ENCODE measurements at regions not wholly inside any gene's neighbourhood (a gene's known extent, or its start where the extent isn't known, plus 50 kb on each side); places are given as distances from the start of the nearest gene placed in this dataset.

DNA sequence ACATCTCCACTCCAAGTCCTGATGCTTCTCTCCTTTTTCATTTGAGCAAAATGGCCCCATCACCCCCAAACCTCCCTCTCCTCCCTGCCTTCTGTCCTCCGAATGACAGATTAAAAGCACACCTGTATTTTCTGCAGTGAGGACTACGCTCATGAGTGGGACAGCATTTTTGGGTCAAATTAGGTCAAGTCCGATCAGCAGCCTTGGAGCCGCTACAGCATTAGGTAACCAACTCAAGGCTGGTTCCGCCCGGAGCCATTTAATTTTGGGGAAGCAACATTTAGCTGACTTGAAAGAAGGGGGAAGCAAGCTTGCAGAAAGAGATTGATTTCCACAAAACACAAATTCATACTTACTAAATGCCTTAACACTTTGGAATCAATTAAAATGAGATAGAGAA lies 324.1 kb upstream of the CDH5 start:
- H3K4me3 ChIP-seq (ENCODE audit: low read depth, low read length) = no peak overlapping the region
- DNase-seq (ENCODE audit: low read depth) = no peak
- TF ChIP-seq, protein P1, sequence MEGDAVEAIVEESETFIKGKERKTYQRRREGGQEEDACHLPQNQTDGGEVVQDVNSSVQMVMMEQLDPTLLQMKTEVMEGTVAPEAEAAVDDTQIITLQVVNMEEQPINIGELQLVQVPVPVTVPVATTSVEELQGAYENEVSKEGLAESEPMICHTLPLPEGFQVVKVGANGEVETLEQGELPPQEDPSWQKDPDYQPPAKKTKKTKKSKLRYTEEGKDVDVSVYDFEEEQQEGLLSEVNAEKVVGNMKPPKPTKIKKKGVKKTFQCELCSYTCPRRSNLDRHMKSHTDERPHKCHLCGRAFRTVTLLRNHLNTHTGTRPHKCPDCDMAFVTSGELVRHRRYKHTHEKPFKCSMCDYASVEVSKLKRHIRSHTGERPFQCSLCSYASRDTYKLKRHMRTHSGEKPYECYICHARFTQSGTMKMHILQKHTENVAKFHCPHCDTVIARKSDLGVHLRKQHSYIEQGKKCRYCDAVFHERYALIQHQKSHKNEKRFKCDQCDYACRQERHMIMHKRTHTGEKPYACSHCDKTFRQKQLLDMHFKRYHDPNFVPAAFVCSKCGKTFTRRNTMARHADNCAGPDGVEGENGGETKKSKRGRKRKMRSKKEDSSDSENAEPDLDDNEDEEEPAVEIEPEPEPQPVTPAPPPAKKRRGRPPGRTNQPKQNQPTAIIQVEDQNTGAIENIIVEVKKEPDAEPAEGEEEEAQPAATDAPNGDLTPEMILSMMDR (IDR thresholded peaks at IDR 0.05; ENCODE audit: insufficient read depth, low read depth, low read length, missing control alignments) = no peak

DNA sequence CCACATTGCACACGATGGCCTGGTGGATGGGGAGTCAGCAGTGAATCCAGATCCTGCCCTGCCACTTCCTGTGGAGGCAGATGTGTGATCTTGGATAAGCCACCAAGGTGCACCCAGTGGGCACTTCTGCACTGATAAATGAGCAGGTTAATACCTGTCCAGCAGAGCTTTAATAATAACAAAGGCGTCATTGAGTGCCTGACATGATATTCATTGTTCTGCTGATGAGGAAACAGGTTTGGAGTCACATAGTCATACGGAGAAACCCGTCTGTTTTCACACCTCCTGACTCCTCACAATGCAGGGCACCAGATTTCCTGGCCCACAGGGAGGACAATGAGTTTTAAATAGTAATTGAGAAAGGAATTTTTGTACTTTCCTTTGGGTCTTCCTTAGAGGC lies 324.6 kb upstream of the CDH5 start:
- DNase-seq (ENCODE audit: low read depth) = no peak
- H3K4me3 ChIP-seq (ENCODE audit: low read depth, low read length) = no peak overlapping the region
- TF ChIP-seq, protein P1 (IDR thresholded peaks at IDR 0.05; ENCODE audit: insufficient read depth, low read depth, low read length, missing control alignments) = no peak

DNA sequence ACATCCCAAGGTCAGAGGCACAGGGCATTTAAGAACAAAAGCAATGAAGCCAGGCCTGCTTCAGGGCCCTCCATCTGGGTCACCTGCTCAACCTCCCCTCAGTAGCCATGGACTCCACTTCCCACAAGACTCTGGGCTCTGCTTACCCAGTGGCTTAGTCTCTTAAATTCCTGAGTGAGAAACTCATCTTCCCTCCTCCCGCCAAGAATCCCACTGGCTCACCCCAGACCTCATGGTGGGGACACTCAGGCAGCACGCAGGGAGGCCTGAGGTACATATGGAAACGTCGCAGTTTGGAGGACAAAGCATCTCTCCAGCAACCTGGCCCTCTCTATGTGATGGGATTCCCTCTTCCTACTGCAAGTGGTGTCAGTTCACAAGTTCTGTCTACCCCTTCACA lies 326.7 kb upstream of the CDH5 start:
- TF ChIP-seq, protein P1 (IDR thresholded peaks at IDR 0.05; ENCODE audit: insufficient read depth, low read depth, low read length, missing control alignments) = no peak
- H3K4me3 ChIP-seq (ENCODE audit: low read depth, low read length) = no peak overlapping the region
- DNase-seq (ENCODE audit: low read depth) = no peak

DNA sequence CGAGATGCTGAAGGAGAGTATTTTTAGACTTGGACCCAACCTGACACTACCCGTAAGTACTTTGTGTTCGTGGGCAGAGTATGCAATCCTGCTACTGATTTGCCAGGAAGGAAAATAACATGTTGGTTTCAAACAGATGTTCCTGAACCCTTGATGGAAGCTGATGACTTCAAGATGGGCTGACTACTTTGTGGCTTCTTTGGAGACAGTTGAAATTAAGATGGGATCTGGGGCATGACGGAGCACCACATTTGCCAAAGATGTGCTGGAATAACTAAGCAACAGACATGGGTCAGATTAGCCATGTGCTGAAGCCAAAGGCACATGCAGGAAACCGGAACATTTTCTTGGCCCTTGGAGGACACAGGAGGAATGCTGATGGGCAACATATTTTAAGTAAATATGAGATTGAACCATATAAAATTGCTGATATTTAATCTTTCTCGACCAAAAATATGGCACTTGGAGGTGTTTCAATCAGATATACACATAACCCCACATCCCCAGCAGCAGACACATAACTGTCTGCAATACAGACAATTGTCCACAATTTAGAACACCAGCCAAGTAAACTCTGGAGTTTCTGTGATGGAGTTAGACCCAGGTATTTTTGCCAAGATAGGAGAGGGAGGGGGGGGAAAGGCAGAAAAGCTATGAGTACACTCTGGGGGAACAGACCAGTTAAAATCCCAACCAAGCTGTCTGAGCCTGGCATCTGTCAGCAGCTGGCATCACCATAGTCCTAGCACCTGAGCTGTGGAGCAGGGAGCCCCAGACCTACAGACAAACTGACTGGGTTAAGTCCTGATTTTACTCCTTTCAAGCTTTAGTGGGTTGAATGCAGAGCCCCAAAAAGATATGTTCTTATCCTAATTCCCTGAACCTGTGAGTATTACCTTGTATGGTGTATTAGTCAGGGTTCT lies 329.4 kb upstream of the CDH5 start:
- no peak for DNase-seq (ENCODE audit: low read depth)
- H3K4me3 ChIP-seq (ENCODE audit: low read depth, low read length) = no peak overlapping the region
- TF ChIP-seq, protein P1 (IDR thresholded peaks at IDR 0.05; ENCODE audit: insufficient read depth, low read depth, low read length, missing control alignments) = no peak

DNA sequence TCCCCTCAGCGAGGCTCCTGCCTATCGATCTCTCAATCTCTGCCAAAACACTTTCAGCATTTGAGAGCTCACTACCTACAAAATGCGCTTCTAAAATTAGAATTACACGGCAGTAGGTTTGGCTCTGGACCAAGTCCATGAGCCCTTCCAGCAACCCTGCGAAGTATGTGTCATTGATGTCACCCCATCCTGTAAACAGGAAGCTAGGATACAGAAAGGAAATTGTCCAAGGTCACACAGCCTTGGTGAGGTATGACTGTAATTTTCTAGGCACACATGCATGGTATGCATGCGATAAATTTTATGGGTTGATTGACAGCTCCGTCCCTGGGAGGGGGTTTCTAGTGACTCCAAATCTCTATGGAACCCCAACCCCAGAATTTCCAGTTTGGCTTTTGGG lies 330.3 kb upstream of the CDH5 start:
- H3K4me3 ChIP-seq (ENCODE audit: low read depth, low read length) = no peak overlapping the region
- TF ChIP-seq, protein P1 (IDR thresholded peaks at IDR 0.05; ENCODE audit: insufficient read depth, low read depth, low read length, missing control alignments) = no peak
- no peak for DNase-seq (ENCODE audit: low read depth)

DNA sequence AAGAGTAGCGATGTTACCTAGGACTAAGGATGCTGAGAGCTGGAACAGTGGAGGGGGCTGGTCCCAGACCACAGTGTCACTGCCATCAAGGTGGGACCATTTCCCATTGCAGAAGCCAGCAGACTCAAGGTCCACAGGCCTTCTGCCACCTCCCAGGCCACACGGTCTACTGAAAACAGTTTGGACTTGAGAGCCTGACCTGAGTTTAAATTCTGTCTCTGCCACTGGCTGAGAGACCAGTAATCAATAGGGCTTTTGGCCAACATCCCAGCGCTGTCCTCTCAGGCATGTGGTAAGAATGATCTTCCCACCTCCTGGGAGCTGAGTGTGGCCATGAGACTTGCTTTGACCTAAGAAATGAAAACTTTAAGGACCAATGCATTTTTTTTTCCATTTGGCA lies 331.4 kb upstream of the CDH5 start:
- no peak for DNase-seq (ENCODE audit: low read depth)
- TF ChIP-seq, protein P1 (IDR thresholded peaks at IDR 0.05; ENCODE audit: insufficient read depth, low read depth, low read length, missing control alignments) = no peak
- no peak overlapping the region for H3K4me3 ChIP-seq (ENCODE audit: low read depth, low read length)

DNA sequence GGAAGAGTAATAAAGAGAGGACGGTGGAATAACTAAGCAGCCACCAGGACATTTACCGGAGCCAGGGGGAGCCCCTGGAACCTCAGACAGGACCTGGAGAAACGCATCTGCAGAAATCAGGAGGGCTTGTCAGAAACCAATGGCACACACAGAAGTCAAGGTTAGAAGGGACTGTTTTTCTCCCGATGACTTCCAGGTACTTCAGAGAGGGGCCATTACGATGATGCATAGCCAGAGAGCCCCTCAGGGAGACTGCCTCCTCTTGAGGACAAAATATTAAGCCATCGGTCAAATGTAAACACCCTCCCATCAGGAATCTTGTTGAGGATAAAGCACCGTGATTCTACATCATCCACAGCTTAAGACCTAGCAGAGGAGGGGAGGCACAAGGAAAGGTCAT lies 333.6 kb upstream of the CDH5 start:
- no peak for DNase-seq (ENCODE audit: low read depth)
- H3K4me3 ChIP-seq (ENCODE audit: low read depth, low read length) = no peak overlapping the region
- TF ChIP-seq, protein P1 (IDR thresholded peaks at IDR 0.05; ENCODE audit: insufficient read depth, low read depth, low read length, missing control alignments) = no peak
